NCI-H2107 treated with DMSO at 0.1 percent for 48 hours (cell line): ENCODE measurements at regions not wholly inside any gene's neighbourhood (a gene's known extent, or its start where the extent isn't known, plus 50 kb on each side); places are given as distances from the start of the nearest gene placed in this dataset.
"Not testable (repeated sequence)": the region's sequence is repeated elsewhere in the genome, so short reads cannot be mapped to it uniquely, and the experiment has no call there.

Source experiments
- DNase-seq: peaks from one replicate; lab custom pipeline; 2025; ENCODE audit not compliant: unreplicated experiment; lab: John Stamatoyannopoulos, UW

GRCh38 chr4:66219401-66219800 is 549.1 kb upstream of the EPHA5 start:
- DNase-seq: no peak

GRCh38 chr4:66216252-66216651 is 546.0 kb upstream of the EPHA5 start:
- no peak for DNase-seq

GRCh38 chr4:66212489-66212888 is 542.2 kb upstream of the EPHA5 start:
- DNase-seq: no peak

GRCh38 chr4:66204534-66205247 is 534.4 kb upstream of the EPHA5 start:
- DNase-seq: no peak

GRCh38 chr4:66202870-66203269 is 532.6 kb upstream of the EPHA5 start:
- DNase-seq: no peak

- DNase-seq: no peak
Observed at GRCh38 chr4:66197451-66197850, 527.2 kb upstream of the EPHA5 start.

GRCh38 chr4:66193487-66193886 is 523.2 kb upstream of the EPHA5 start:
- no peak for DNase-seq

- DNase-seq: peak; percentile 11
Observed at GRCh38 chr4:66187175-66187720, 517.0 kb upstream of the EPHA5 start.

- no peak for DNase-seq
Observed at GRCh38 chr4:66186095-66186494, 515.8 kb upstream of the EPHA5 start.

- no peak for DNase-seq
Observed at GRCh38 chr4:66182636-66183035, 512.3 kb upstream of the EPHA5 start.

- DNase-seq: no peak
Observed at GRCh38 chr4:66178906-66179305, 508.6 kb upstream of the EPHA5 start.

GRCh38 chr4:66169341-66169740 is 499.1 kb upstream of the EPHA5 start:
- DNase-seq: no peak

GRCh38 chr4:66164869-66165268 is 494.6 kb upstream of the EPHA5 start:
- no peak for DNase-seq

GRCh38 chr4:66160606-66161005 is 490.3 kb upstream of the EPHA5 start:
- no peak for DNase-seq

GRCh38 chr4:66157594-66157993 is 487.3 kb upstream of the EPHA5 start:
- DNase-seq: no peak

- DNase-seq: no peak
Observed at GRCh38 chr4:66130042-66130441, 459.8 kb upstream of the EPHA5 start.

GRCh38 chr4:66123831-66124413 is 453.6 kb upstream of the EPHA5 start:
- DNase-seq: no peak

GRCh38 chr4:66123190-66123589 is 452.9 kb upstream of the EPHA5 start:
- DNase-seq: no peak

GRCh38 chr4:66115231-66115630 is 444.9 kb upstream of the EPHA5 start:
- DNase-seq: not testable (repeated sequence)

- DNase-seq: no peak
Observed at GRCh38 chr4:66108898-66109297, 438.6 kb upstream of the EPHA5 start.

- DNase-seq: no peak
Observed at GRCh38 chr4:66097218-66097617, 426.9 kb upstream of the EPHA5 start.

- no peak for DNase-seq
Observed at GRCh38 chr4:66095065-66095464, 424.8 kb upstream of the EPHA5 start.

- no peak for DNase-seq
Observed at GRCh38 chr4:66094070-66094469, 423.8 kb upstream of the EPHA5 start.
